Activated T-helper 1 cell treated with anti-CD3 and anti-CD28 coated beads, Interleukin-12 subunit alpha, Interleukin-12 subunit beta, Interleukin-2, Interleukin-4 antibody, amounts not matched to agents 30 ng/mL and 10 ng/mL and 1 ng/mL, durations not matched to agents 14 hours and 24 hours and 36 hours (primary cell): ENCODE measurements at regions not wholly inside any gene's neighbourhood (a gene's known extent, or its start where the extent isn't known, plus 50 kb on each side); places are given as distances from the start of the nearest gene placed in this dataset.

Experiments
- DNase-seq: peaks from one replicate; pipeline ENCODE4 v3.0.0; 2021; ENCODE audit warnings: low spot score
- H3K27ac Mint-ChIP-seq: one replicate; pipeline ENCODE4 v1.8.0; 2021; ENCODE audit warnings: mild to moderate bottlenecking, mixed read lengths
- H3K27me3 Mint-ChIP-seq: one replicate; pipeline ENCODE4 v1.8.0; 2022; ENCODE audit warnings: mild to moderate bottlenecking, moderate library complexity, mixed read lengths; ENCODE audit not compliant: insufficient read depth
- H3K36me3 Mint-ChIP-seq: one replicate; pipeline ENCODE4 v1.8.0; 2021; ENCODE audit warnings: low read depth, mixed read lengths
- H3K4me1 Mint-ChIP-seq: one replicate; pipeline ENCODE4 v1.8.0; 2021; ENCODE audit warnings: low read depth, mixed read lengths
- H3K4me3 Mint-ChIP-seq: one replicate; pipeline ENCODE4 v1.8.0; 2021; ENCODE audit warnings: mild to moderate bottlenecking, moderate library complexity, mixed read lengths
- H3K9me3 Mint-ChIP-seq: one replicate; pipeline ENCODE4 v1.8.0; 2021; ENCODE audit warnings: mixed read lengths
- intact Hi-C: fragments of 100-400 bp; cut with micrococcal nuclease; formaldehyde crosslinking; loops from one replicate; pipeline ENCODE4 v1.15.1; 2024

GRCh38 chr9:116081435-116082115 is 72.0 kb upstream of the PAPPA start:
- no peaks in the 10 kb centered on the region for H3K36me3 Mint-ChIP-seq
- no peaks in the 10 kb centered on the region for H3K27me3 Mint-ChIP-seq
- H3K4me1 Mint-ChIP-seq: no peaks in the 10 kb centered on the region
- H3K9me3 Mint-ChIP-seq: no peaks in the 10 kb centered on the region
- no peak overlapping the region for H3K27ac Mint-ChIP-seq
- intact Hi-C loops: no loop called here
- no peak for DNase-seq
- H3K4me3 Mint-ChIP-seq: no peak overlapping the region

GRCh38 chr9:116083837-116084236 is 69.8 kb upstream of the PAPPA start:
- no peaks in the 10 kb centered on the region for H3K9me3 Mint-ChIP-seq
- H3K27ac Mint-ChIP-seq: no peak overlapping the region
- no peaks in the 10 kb centered on the region for H3K36me3 Mint-ChIP-seq
- intact Hi-C loops: no loop called here
- H3K4me1 Mint-ChIP-seq: no peaks in the 10 kb centered on the region
- H3K27me3 Mint-ChIP-seq: no peaks in the 10 kb centered on the region
- DNase-seq: no peak
- no peak overlapping the region for H3K4me3 Mint-ChIP-seq

- H3K27ac Mint-ChIP-seq: no peak overlapping the region
- DNase-seq: no peak
- intact Hi-C loops: no loop called here
- H3K36me3 Mint-ChIP-seq: no peaks in the 10 kb centered on the region
- no peak overlapping the region for H3K4me3 Mint-ChIP-seq
- H3K9me3 Mint-ChIP-seq: no peaks in the 10 kb centered on the region
- no peaks in the 10 kb centered on the region for H3K27me3 Mint-ChIP-seq
- no peaks in the 10 kb centered on the region for H3K4me1 Mint-ChIP-seq
Measured at GRCh38 chr9:116084497-116084896, 69.1 kb upstream of the PAPPA start.

DNA sequence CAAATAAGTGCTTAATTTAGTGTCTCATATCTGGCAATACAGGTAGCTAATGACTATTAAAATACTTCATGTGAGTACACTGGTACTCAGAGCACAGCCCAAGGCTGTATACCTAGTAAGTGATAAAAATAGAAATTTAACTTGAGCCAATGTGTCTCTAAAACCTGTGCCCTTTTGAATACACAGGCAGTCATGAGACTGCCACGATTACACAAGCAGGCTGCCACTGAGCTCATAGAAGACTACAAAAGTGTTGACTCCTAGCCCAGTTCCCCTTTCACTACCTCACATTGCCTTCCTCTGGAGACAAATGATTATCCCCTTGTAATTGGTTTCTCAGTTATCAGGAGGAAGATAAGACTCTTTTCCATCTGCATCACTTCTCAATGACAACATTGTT is 66.3 kb upstream of the PAPPA start:
- no peak for DNase-seq
- Mint-ChIP-seq H3K27me3 (no peaks in the 10 kb centered on the region), H3K4me3 (no peak overlapping the region), H3K27ac (no peak overlapping the region), H3K9me3 (peaks cover 4% of the 10 kb centered on the region), H3K4me1 (no peaks in the 10 kb centered on the region), H3K36me3 (no peaks in the 10 kb centered on the region)
- intact Hi-C loops: no loop called here

GRCh38 chr9:116087751-116088194 is 65.8 kb upstream of the PAPPA start:
- intact Hi-C loops: no loop called here
- H3K27me3 Mint-ChIP-seq: no peaks in the 10 kb centered on the region
- peaks cover 4% of the 10 kb centered on the region for H3K9me3 Mint-ChIP-seq
- DNase-seq: no peak
- H3K4me3 Mint-ChIP-seq: no peak overlapping the region
- H3K36me3 Mint-ChIP-seq: no peaks in the 10 kb centered on the region
- no peaks in the 10 kb centered on the region for H3K4me1 Mint-ChIP-seq
- no peak overlapping the region for H3K27ac Mint-ChIP-seq

DNA sequence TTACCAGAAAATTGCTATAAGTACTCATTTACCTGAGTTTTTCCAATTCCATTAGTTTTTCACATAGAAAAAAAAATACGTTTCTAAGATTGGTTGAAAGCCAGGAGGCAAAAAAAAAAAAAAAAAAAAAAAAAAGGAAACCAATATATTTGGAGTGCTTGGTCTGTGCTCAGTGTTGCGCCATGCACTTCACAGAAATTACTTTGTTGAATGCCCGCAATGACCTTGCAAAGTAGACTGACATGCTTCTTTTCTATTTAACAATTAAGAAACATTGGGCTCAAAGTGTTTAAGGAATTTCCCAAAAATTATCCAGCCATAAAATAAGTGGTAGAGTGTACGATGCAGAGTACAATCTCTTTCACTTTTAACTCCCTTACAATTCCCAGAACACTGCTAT is 65.2 kb upstream of the PAPPA start:
- DNase-seq: no peak
- Mint-ChIP-seq H3K4me3 (no peak overlapping the region), H3K4me1 (no peaks in the 10 kb centered on the region), H3K9me3 (peaks cover 4% of the 10 kb centered on the region), H3K27ac (no peak overlapping the region), H3K27me3 (no peaks in the 10 kb centered on the region), H3K36me3 (no peaks in the 10 kb centered on the region)
- intact Hi-C loops: no loop called here

DNA sequence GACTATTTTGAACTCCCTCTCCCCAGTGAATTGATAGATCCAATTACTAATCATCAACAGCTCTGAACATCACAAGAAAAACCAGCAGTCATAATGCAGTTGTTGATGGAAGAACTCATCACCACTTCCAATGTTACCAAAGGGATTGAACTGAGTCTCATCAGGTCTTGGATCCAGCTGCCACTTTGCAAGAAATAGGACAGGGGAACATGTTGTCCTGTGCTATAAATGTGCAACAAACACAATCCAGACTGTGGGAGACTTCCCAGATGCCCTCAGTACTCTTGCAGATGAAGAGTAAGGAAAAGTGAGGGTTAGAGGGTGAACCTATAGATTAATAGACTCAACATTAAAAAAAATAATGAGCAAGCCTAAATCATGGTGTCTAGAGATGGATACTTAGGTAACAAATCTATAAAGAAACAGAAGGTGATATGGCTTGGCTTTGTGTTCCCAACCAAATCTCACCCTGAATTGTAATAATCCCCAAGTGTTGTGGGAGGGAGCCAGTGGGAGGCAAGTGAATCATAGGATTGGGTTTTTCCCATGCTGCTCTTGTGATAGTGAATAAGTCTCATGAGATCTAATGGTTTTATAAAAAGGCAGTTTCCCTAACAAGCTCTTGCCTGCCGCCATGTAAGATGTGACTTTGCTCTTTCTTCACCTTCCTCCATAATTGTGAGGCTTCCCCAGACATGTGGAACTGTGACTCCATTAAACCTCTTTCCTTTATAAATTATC is 63.4 kb upstream of the PAPPA start:
- Mint-ChIP-seq H3K4me3 (no peak overlapping the region), H3K27ac (no peak overlapping the region), H3K27me3 (no peaks in the 10 kb centered on the region), H3K36me3 (no peaks in the 10 kb centered on the region), H3K9me3 (peaks cover 4% of the 10 kb centered on the region), H3K4me1 (no peaks in the 10 kb centered on the region)
- DNase-seq: no peak
- intact Hi-C loops: no loop called here

DNA sequence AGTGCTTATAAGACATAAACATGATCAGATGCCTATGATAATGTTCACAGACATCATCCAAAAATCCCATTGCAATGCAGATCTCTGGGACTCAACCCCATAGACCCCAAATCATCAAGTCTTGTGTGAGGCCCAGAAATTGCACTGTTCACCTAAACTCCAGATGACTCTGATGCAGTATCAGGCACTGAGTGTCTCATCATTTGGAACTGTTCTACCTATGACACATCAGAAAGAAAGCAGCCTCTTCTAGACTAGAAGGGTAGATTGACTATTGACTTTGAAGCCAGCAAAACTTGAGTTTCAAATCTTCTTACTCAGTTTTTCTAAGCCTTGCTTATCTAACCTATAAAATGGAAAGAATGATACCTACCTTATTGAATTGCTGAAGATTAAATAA is 58.7 kb upstream of the PAPPA start:
- Mint-ChIP-seq H3K4me3 (no peak overlapping the region), H3K27me3 (no peaks in the 10 kb centered on the region), H3K27ac (no peak overlapping the region), H3K9me3 (peaks cover 4% of the 10 kb centered on the region), H3K36me3 (no peaks in the 10 kb centered on the region), H3K4me1 (no peaks in the 10 kb centered on the region)
- DNase-seq: no peak
- intact Hi-C loops: no loop called here

- Mint-ChIP-seq H3K9me3 (peaks cover 4% of the 10 kb centered on the region), H3K27me3 (no peaks in the 10 kb centered on the region), H3K27ac (no peak overlapping the region), H3K4me1 (no peaks in the 10 kb centered on the region), H3K36me3 (no peaks in the 10 kb centered on the region), H3K4me3 (no peak overlapping the region)
- intact Hi-C loops: no loop called here
- no peak for DNase-seq
Measured at GRCh38 chr9:116095403-116095802, 58.2 kb upstream of the PAPPA start.

DNA sequence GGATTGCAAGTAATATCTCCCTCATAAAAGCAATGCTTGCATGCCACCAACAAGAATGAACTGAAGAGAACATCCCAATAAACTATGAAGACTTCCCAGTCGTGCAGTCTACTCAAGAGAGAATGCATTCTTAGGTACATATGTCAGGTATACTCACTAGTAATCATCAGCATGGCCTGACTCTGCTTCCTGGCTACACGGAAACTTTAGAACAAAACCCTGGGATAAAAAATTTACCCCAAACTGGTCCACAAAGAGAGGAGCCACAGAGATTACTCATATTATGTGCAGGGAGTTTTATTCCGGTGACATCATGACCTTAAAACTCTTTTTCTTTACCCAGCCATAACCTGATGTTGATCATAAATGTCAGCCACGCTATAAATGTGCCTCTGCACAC is 57.5 kb upstream of the PAPPA start:
- no peak for DNase-seq

DNA sequence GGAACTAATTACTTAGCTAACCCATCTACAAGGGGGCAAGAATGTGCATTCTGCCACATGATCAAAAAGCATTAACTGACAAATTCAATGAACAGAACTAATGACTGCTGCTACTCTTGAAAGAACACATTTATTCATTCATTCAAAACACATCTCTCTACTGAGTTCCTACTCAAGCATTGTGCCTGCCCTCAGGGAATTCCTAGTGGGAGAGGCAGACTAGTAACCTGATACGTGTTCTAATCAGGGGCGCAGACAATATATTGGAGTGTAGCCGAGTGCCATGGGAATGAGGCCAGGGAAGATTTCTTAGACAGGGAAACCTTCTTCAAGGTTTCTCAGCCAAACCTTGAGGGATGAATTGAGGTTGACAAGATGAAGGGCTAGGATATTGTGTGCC is 56.7 kb upstream of the PAPPA start:
- H3K9me3 Mint-ChIP-seq: no peaks in the 10 kb centered on the region
- H3K4me1 Mint-ChIP-seq: no peaks in the 10 kb centered on the region
- DNase-seq: no peak
- intact Hi-C loops: no loop called here
- no peaks in the 10 kb centered on the region for H3K27me3 Mint-ChIP-seq
- no peaks in the 10 kb centered on the region for H3K36me3 Mint-ChIP-seq
- H3K4me3 Mint-ChIP-seq: no peak overlapping the region
- no peak overlapping the region for H3K27ac Mint-ChIP-seq

More for the DNA sequence above, 57.5 kb upstream of the PAPPA start:
- no peak overlapping the region for H3K4me3 Mint-ChIP-seq
- no peaks in the 10 kb centered on the region for H3K4me1 Mint-ChIP-seq
- no peak overlapping the region for H3K27ac Mint-ChIP-seq
- H3K36me3 Mint-ChIP-seq: no peaks in the 10 kb centered on the region
- H3K9me3 Mint-ChIP-seq: no peaks in the 10 kb centered on the region
- intact Hi-C loops: no loop called here
- no peaks in the 10 kb centered on the region for H3K27me3 Mint-ChIP-seq

DNA sequence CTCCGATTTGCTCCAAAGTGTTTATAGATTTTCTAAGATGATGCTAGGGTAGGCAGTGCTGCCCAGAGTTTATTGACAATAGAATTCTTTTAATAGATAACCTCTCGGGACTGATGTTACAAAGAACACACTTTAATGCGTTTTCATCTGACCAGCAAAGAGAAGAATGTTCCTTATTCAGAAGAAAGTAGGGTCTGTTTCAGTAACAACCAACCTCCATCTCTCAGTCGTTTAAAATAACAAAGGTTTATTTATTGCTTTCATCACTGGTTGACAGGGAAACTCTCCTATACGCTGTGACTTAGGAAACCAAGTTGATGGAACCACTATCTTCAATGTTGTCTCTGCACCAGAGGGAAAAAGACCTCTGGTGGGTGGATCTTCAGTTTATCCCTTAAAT is 55.1 kb upstream of the PAPPA start:
- H3K4me3 Mint-ChIP-seq: no peak overlapping the region
- H3K27me3 Mint-ChIP-seq: no peaks in the 10 kb centered on the region
- no peak for DNase-seq
- intact Hi-C loops: no loop called here
- no peaks in the 10 kb centered on the region for H3K36me3 Mint-ChIP-seq
- no peaks in the 10 kb centered on the region for H3K4me1 Mint-ChIP-seq
- no peaks in the 10 kb centered on the region for H3K9me3 Mint-ChIP-seq
- H3K27ac Mint-ChIP-seq: no peak overlapping the region

DNA sequence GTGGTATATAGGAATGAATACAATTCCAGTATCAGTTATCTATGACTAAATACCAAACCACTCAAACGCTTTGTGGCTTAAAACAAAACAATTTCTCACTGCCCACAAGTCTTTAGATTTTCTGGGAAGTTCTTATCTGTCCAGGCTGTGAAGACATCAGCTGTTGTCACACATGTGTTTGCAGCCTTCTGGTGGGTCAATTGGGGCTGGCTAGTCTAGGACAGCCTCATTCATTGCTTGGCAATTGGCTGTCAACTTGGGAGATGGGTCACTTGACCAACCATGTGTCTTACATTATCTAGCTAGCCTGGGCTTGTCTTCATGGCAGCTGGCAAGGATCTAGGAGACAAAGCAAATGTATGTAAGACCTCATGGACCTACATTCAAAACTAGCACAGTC is 53.8 kb upstream of the PAPPA start:
- intact Hi-C loops: no loop called here
- H3K27me3 Mint-ChIP-seq: no peaks in the 10 kb centered on the region
- H3K9me3 Mint-ChIP-seq: no peaks in the 10 kb centered on the region
- no peaks in the 10 kb centered on the region for H3K4me1 Mint-ChIP-seq
- H3K4me3 Mint-ChIP-seq: no peak overlapping the region
- no peaks in the 10 kb centered on the region for H3K36me3 Mint-ChIP-seq
- no peak for DNase-seq
- H3K27ac Mint-ChIP-seq: no peak overlapping the region
